ENCODE measurements at regions not wholly inside any gene's neighbourhood (a gene's known extent, or its start where the extent isn't known, plus 50 kb on each side); places are given as distances from the start of the nearest gene placed in this dataset.

GRCh38 chr5:9972059-9972458 lies 277.6 kb downstream of the ATPSCKMT start:
- Histone ChIP-seq H3K9me3 (ENCODE audit: control insufficient read depth in 2 of 3, insufficient read depth in 1 of 3, low read length in 3 of 3) (no peaks in the 10 kb centered on the region), H3K36me3 (ENCODE audit: control insufficient read depth in 2 of 3, insufficient read depth in 3 of 3, low read length in 3 of 3) (no peaks in the 10 kb centered on the region), H3K4me3 (ENCODE audit: low read length in 3 of 3) (no peak overlapping the region), H3K27me3 (ENCODE audit: control insufficient read depth, insufficient read depth, low read length) (no peaks in the 10 kb centered on the region), H3K27ac (ENCODE audit: low read depth in 2 of 2, low read length in 2 of 2) (no peak overlapping the region), H3K9ac (ENCODE audit: low read length in 3 of 3) (no peak overlapping the region), H3K4me1 (ENCODE audit: control insufficient read depth in 2 of 3, insufficient read depth in 2 of 3, low read depth in 1 of 3, low read length in 3 of 3) (no peaks in the 10 kb centered on the region)
- intact Hi-C loops (cut with DNase I), result no loop called here
- no peak for FAIRE-seq
- DNase-seq, result no peak
- no peak for TF ChIP-seq CTCF (IDR thresholded peaks at IDR 0.05; ENCODE audit: borderline replicate concordance, extremely low read depth, insufficient read depth)

GRCh38 chr5:9971301-9971700 lies 278.4 kb downstream of the ATPSCKMT start:
- TF ChIP-seq CTCF (IDR thresholded peaks at IDR 0.05; ENCODE audit: borderline replicate concordance, extremely low read depth, insufficient read depth), result no peak
- Histone ChIP-seq H3K4me1 (ENCODE audit: control insufficient read depth in 2 of 3, insufficient read depth in 2 of 3, low read depth in 1 of 3, low read length in 3 of 3) (no peaks in the 10 kb centered on the region), H3K4me3 (ENCODE audit: low read length in 3 of 3) (no peak overlapping the region), H3K9ac (ENCODE audit: low read length in 3 of 3) (no peak overlapping the region), H3K9me3 (ENCODE audit: control insufficient read depth in 2 of 3, insufficient read depth in 1 of 3, low read length in 3 of 3) (no peaks in the 10 kb centered on the region), H3K27ac (ENCODE audit: low read depth in 2 of 2, low read length in 2 of 2) (no peak overlapping the region), H3K36me3 (ENCODE audit: control insufficient read depth in 2 of 3, insufficient read depth in 3 of 3, low read length in 3 of 3) (no peaks in the 10 kb centered on the region), H3K27me3 (ENCODE audit: control insufficient read depth, insufficient read depth, low read length) (no peaks in the 10 kb centered on the region)
- no peak for FAIRE-seq
- intact Hi-C loops (cut with DNase I), result no loop called here
- no peak for DNase-seq

- H3K27me3 ChIP-seq (ENCODE audit: control insufficient read depth, insufficient read depth, low read length), result no peaks in the 10 kb centered on the region
- no peak overlapping the region for H3K9ac ChIP-seq (ENCODE audit: low read length in 3 of 3)
- H3K9me3 ChIP-seq (ENCODE audit: control insufficient read depth in 2 of 3, insufficient read depth in 1 of 3, low read length in 3 of 3), result no peaks in the 10 kb centered on the region
- FAIRE-seq, result no peak
- TF ChIP-seq CTCF (IDR thresholded peaks at IDR 0.05; ENCODE audit: borderline replicate concordance, extremely low read depth, insufficient read depth), result no peak
- no peaks in the 10 kb centered on the region for H3K36me3 ChIP-seq (ENCODE audit: control insufficient read depth in 2 of 3, insufficient read depth in 3 of 3, low read length in 3 of 3)
- H3K4me1 ChIP-seq (ENCODE audit: control insufficient read depth in 2 of 3, insufficient read depth in 2 of 3, low read depth in 1 of 3, low read length in 3 of 3), result no peaks in the 10 kb centered on the region
- intact Hi-C loops (cut with DNase I), result no loop called here
- no peak overlapping the region for H3K4me3 ChIP-seq (ENCODE audit: low read length in 3 of 3)
- H3K27ac ChIP-seq (ENCODE audit: low read depth in 2 of 2, low read length in 2 of 2), result no peak overlapping the region
- DNase-seq, result no peak
These were observed 290.8 kb downstream of the ATPSCKMT start for GRCh38 chr5:9958914-9959313.

- no peaks in the 10 kb centered on the region for H3K36me3 ChIP-seq (ENCODE audit: control insufficient read depth in 2 of 3, insufficient read depth in 3 of 3, low read length in 3 of 3)
- H3K9me3 ChIP-seq (ENCODE audit: control insufficient read depth in 2 of 3, insufficient read depth in 1 of 3, low read length in 3 of 3), result no peaks in the 10 kb centered on the region
- H3K9ac ChIP-seq (ENCODE audit: low read length in 3 of 3), result no peak overlapping the region
- no peak overlapping the region for H3K27ac ChIP-seq (ENCODE audit: low read depth in 2 of 2, low read length in 2 of 2)
- intact Hi-C loops (cut with DNase I), result no loop called here
- FAIRE-seq (no peak), DNase-seq (no peak)
- H3K4me3 ChIP-seq (ENCODE audit: low read length in 3 of 3), result no peak overlapping the region
- H3K27me3 ChIP-seq (ENCODE audit: control insufficient read depth, insufficient read depth, low read length), result no peaks in the 10 kb centered on the region
- H3K4me1 ChIP-seq (ENCODE audit: control insufficient read depth in 2 of 3, insufficient read depth in 2 of 3, low read depth in 1 of 3, low read length in 3 of 3), result no peaks in the 10 kb centered on the region
- no peak for TF ChIP-seq CTCF (IDR thresholded peaks at IDR 0.05; ENCODE audit: borderline replicate concordance, extremely low read depth, insufficient read depth)
These were observed 292.5 kb downstream of the ATPSCKMT start for GRCh38 chr5:9957214-9957613.
